Fibroblast of mammary gland (primary cell): ENCODE measurements at regions not wholly inside any gene's neighbourhood (a gene's known extent, or its start where the extent isn't known, plus 50 kb on each side); places are given as distances from the start of the nearest gene placed in this dataset.

ENCODE experiments used
- DNase-seq: peaks from one replicate; pipeline ENCODE4 v3.0.0-alpha.2; 2010; ENCODE audit warnings: low read depth
- H3K4me3 ChIP-seq: 2 replicates; pipeline ENCODE4 v1.5.1; 2011; ENCODE audit warnings: low read depth, mild to moderate bottlenecking, low read length, moderate library complexity; ENCODE audit not compliant: control insufficient read depth
- TF ChIP-seq, protein P1 (sequence below): conservative IDR thresholded peaks from 2 replicates; pipeline ENCODE4 v1.5.1; 2011; ENCODE audit warnings: low read depth, low read length, inconsistent platforms; ENCODE audit not compliant: control insufficient read depth, insufficient read depth

- no peak overlapping the region for H3K4me3 ChIP-seq
- no peak for DNase-seq
- TF ChIP-seq, protein P1, sequence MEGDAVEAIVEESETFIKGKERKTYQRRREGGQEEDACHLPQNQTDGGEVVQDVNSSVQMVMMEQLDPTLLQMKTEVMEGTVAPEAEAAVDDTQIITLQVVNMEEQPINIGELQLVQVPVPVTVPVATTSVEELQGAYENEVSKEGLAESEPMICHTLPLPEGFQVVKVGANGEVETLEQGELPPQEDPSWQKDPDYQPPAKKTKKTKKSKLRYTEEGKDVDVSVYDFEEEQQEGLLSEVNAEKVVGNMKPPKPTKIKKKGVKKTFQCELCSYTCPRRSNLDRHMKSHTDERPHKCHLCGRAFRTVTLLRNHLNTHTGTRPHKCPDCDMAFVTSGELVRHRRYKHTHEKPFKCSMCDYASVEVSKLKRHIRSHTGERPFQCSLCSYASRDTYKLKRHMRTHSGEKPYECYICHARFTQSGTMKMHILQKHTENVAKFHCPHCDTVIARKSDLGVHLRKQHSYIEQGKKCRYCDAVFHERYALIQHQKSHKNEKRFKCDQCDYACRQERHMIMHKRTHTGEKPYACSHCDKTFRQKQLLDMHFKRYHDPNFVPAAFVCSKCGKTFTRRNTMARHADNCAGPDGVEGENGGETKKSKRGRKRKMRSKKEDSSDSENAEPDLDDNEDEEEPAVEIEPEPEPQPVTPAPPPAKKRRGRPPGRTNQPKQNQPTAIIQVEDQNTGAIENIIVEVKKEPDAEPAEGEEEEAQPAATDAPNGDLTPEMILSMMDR: no peak
Measured at GRCh38 chr20:20782755-20783154, 70.3 kb upstream of the RALGAPA2 start.

DNA sequence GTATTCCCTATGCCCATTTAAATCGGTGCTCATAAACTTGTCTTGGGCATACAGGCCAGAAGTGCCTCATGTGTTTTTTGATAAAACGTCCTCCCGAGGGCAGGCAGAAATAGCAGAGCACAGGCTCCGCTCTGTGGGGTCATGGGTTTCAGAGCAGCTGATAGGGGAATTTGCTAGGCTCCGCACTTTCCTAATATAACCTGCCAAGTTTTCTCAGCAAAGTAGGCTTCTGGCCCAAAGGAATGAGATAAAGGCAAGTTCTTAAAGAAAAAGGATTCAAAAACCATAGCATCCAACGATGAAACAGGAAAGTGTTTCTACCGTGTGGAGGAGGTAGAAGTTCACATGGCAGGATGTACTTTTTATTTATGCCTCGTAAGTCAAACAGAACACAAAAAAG is 69.8 kb upstream of the RALGAPA2 start:
- TF ChIP-seq, protein P1: no peak
- DNase-seq: no peak
- no peak overlapping the region for H3K4me3 ChIP-seq

GRCh38 chr20:20781029-20781428 is 68.6 kb upstream of the RALGAPA2 start:
- TF ChIP-seq, protein P1: no peak
- no peak overlapping the region for H3K4me3 ChIP-seq
- no peak for DNase-seq

- TF ChIP-seq, protein P1: no peak
- H3K4me3 ChIP-seq: no peak overlapping the region
- peak; percentile 25 for DNase-seq
Measured at GRCh38 chr20:20780127-20780824, 67.8 kb upstream of the RALGAPA2 start.

DNA sequence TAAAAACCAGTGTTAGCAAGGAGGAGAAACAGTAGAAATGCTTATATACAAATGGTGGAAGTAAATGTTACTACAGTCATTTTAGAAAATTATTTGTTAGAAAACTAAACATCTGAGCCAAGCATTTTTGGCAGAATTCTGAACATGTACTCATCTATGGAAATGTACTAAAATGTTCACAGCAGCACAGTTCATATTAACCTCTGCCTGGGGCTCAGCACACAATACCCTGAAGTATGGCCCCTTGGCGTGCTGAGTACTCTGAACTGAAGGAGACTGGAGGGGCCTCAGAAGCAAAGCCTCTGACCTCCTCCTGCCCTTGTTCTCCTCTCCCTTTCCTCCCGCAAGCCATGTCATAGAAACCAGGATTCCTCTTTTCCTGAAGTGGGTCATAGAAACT is 66.2 kb upstream of the RALGAPA2 start:
- no peak for DNase-seq
- no peak overlapping the region for H3K4me3 ChIP-seq
- TF ChIP-seq, protein P1: no peak

- no peak overlapping the region for H3K4me3 ChIP-seq
- DNase-seq: no peak
- TF ChIP-seq, protein P1: no peak
Measured at GRCh38 chr20:20772497-20773085, 60.1 kb upstream of the RALGAPA2 start.

- TF ChIP-seq, protein P1: no peak
- H3K4me3 ChIP-seq: no peak overlapping the region
- DNase-seq: no peak
Measured at GRCh38 chr20:20768202-20768815, 55.9 kb upstream of the RALGAPA2 start.
